Osteocyte (in vitro differentiated cells): ENCODE measurements at regions not wholly inside any gene's neighbourhood (a gene's known extent, or its start where the extent isn't known, plus 50 kb on each side); places are given as distances from the start of the nearest gene placed in this dataset.

Experiments used
- DNase-seq: peaks from one replicate; pipeline ENCODE4 v3.0.0; 2021; ENCODE audit warnings: mixed read lengths; ENCODE audit not compliant: unreplicated experiment; ENCODE audit errors: extremely low spot score
- H3K27ac Mint-ChIP-seq: one replicate; pipeline ENCODE4 v1.8.0; 2021; ENCODE audit warnings: mild to moderate bottlenecking, mixed read lengths; ENCODE audit not compliant: unreplicated experiment
- H3K27me3 Mint-ChIP-seq: one replicate; pipeline ENCODE4 v1.8.0; 2021; ENCODE audit warnings: mixed read lengths; ENCODE audit not compliant: unreplicated experiment
- H3K36me3 Mint-ChIP-seq: one replicate; pipeline ENCODE4 v1.8.0; 2021; ENCODE audit warnings: mixed read lengths; ENCODE audit not compliant: unreplicated experiment
- H3K4me1 Mint-ChIP-seq: one replicate; pipeline ENCODE4 v1.8.0; 2021; ENCODE audit warnings: mixed read lengths; ENCODE audit not compliant: unreplicated experiment
- H3K4me3 Mint-ChIP-seq: one replicate; pipeline ENCODE4 v1.8.0; 2021; ENCODE audit warnings: mild to moderate bottlenecking, moderate library complexity, mixed read lengths; ENCODE audit not compliant: unreplicated experiment
- H3K9me3 Mint-ChIP-seq: one replicate; pipeline ENCODE4 v1.8.0; 2021; ENCODE audit warnings: mixed read lengths; ENCODE audit not compliant: unreplicated experiment
- TF ChIP-seq, protein P1 (sequence below): fragments of 200-600 bp; sonication (generic); IDR thresholded peaks from 2 replicates; pipeline ENCODE4 v1.5.0; 2021; ENCODE audit warnings: antibody characterized with exemption, mild to moderate bottlenecking, moderate library complexity

DNA sequence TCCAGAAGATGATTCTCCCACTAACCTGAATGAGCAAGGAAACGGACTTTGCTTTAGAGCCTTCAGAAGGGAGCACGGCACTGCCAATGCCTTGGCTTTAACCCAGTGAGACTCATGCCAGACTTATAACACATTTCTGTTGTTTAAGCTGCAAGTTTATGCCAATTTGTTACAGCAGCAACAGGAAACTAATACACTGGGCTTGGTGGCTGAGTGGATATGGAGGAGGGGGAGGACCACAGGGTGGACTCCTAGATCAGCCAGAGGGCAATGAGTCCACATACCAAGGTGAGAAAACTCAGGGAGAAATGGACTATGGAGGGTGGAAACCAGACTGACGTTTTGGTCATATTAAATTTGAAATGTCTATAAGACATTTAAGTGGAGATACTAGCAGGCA, 156.2 kb upstream of the KCNJ6 start:
- peaks cover 47% of the 10 kb centered on the region for H3K27me3 Mint-ChIP-seq
- TF ChIP-seq, protein P1, sequence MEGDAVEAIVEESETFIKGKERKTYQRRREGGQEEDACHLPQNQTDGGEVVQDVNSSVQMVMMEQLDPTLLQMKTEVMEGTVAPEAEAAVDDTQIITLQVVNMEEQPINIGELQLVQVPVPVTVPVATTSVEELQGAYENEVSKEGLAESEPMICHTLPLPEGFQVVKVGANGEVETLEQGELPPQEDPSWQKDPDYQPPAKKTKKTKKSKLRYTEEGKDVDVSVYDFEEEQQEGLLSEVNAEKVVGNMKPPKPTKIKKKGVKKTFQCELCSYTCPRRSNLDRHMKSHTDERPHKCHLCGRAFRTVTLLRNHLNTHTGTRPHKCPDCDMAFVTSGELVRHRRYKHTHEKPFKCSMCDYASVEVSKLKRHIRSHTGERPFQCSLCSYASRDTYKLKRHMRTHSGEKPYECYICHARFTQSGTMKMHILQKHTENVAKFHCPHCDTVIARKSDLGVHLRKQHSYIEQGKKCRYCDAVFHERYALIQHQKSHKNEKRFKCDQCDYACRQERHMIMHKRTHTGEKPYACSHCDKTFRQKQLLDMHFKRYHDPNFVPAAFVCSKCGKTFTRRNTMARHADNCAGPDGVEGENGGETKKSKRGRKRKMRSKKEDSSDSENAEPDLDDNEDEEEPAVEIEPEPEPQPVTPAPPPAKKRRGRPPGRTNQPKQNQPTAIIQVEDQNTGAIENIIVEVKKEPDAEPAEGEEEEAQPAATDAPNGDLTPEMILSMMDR = no peak
- H3K27ac Mint-ChIP-seq = no peak overlapping the region
- no peak for DNase-seq
- no peaks in the 10 kb centered on the region for H3K36me3 Mint-ChIP-seq
- H3K9me3 Mint-ChIP-seq = peaks cover 15% of the 10 kb centered on the region
- H3K4me1 Mint-ChIP-seq = no peaks in the 10 kb centered on the region
- H3K4me3 Mint-ChIP-seq = no peak overlapping the region

DNA sequence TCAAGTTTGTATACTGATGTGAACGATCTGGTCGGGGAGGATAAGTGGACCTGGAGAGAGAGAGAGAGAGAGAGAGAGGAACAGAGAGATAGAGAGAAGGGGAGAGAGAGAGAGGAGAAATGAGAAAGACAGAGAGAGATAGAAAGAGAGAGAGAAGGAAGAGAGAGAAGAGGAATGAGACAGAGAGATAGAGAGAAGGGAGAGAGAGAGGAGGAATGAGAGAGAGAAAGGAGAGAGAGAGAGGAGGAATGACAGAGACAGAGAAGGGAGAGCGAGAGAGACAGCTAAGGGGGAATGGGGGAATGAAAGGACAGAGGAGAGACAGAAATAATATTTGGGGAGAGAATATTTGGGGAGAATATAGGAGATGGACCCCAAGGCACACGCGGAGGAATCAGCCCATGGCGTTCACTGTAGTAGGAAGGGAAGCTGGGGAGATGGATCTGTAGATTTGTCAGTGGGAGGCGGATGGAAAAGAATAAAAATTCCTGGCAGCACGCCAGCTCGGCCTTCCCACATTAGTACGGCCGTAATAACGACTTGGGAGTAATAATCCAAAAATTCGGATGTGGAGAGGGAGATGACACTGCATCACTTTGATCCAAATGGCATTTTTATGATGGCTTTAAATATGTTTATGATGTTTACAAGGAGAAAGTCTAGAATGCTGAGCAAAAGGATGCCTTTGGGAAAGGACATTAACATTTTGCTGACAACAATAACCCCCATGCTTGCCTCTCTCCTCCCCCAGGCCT, 159.8 kb upstream of the KCNJ6 start:
- Mint-ChIP-seq H3K9me3 (peaks cover 15% of the 10 kb centered on the region), H3K4me3 (no peak overlapping the region), H3K4me1 (no peaks in the 10 kb centered on the region), H3K27me3 (peaks cover 39% of the 10 kb centered on the region), H3K36me3 (no peaks in the 10 kb centered on the region), H3K27ac (no peak overlapping the region)
- DNase-seq = no peak
- TF ChIP-seq, protein P1 = no peak

DNA sequence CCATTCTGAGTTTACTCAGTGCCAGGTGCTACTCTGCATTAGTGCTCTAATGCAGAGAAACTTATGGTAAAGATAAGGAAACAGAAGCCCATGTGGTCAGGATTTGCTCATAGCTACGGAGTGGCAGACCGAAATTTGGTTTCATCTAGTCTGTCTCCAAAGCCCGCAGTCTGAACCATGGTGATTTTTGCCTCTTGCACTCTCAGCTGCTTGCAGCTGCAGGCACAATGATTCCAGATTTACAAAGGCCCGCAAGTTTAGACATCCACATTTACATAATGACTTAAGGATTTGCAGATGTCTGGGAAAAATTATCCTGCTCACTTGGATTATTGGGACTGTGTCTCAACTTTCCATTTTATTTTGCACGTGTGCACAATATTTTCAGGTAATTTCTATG, 161.3 kb upstream of the KCNJ6 start:
- TF ChIP-seq, protein P1 = no peak
- no peaks in the 10 kb centered on the region for H3K4me1 Mint-ChIP-seq
- H3K9me3 Mint-ChIP-seq = peaks cover 15% of the 10 kb centered on the region
- peaks cover 25% of the 10 kb centered on the region for H3K27me3 Mint-ChIP-seq
- H3K36me3 Mint-ChIP-seq = no peaks in the 10 kb centered on the region
- H3K4me3 Mint-ChIP-seq = no peak overlapping the region
- H3K27ac Mint-ChIP-seq = no peak overlapping the region
- no peak for DNase-seq

DNA sequence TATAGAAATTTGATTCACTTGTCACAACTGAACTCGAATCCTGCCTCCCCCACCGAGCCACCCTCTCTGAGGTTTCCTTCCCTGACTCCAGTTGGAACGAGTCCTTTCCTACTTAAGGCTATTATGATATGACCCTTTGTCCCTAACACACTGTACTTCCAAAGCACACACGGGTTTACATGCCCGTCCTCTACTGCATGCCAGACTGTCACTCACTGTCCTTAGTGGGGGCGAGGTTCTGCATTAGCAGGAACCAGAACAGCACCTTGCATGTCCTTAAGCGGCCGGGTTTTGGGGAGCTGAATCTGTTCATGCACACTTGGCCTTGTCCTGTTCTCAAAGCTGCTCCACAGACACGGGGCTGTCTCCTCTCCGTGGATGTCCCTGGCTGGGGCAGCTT, 164.6 kb upstream of the KCNJ6 start:
- TF ChIP-seq, protein P1 = no peak
- Mint-ChIP-seq H3K27ac (no peak overlapping the region), H3K27me3 (peaks cover 13% of the 10 kb centered on the region)

DNA sequence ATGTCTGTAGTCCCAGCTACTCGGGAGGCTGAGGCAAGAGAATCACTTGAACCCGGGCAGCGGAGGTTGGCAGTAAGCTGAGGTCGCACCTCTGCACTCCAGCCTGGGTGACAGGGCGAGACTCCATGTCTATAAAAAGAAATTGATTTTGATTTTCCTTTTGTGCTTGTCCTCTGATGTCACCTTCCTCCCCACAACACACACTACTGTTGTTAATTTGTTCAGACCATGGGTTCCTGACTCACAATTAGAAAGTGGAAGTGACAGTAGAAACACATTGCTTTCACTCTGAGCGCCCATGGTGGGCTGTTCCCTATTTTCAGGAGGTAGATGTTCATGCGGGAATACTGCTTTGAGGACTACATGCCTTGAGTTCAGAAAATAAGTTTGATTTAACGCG, 165.5 kb upstream of the KCNJ6 start:
- Mint-ChIP-seq H3K4me3 (no peak overlapping the region), H3K4me1 (no peaks in the 10 kb centered on the region), H3K36me3 (no peaks in the 10 kb centered on the region), H3K9me3 (no peaks in the 10 kb centered on the region), H3K27ac (no peak overlapping the region), H3K27me3 (peaks cover 17% of the 10 kb centered on the region)
- TF ChIP-seq, protein P1 = no peak
- no peak for DNase-seq

More for the DNA sequence above, 164.6 kb upstream of the KCNJ6 start:
- no peak overlapping the region for H3K4me3 Mint-ChIP-seq
- no peaks in the 10 kb centered on the region for H3K36me3 Mint-ChIP-seq
- no peak for DNase-seq
- no peaks in the 10 kb centered on the region for H3K4me1 Mint-ChIP-seq
- no peaks in the 10 kb centered on the region for H3K9me3 Mint-ChIP-seq
